GM21526 (cell line): ENCODE measurements at regions not wholly inside any gene's neighbourhood (a gene's known extent, or its start where the extent isn't known, plus 50 kb on each side); places are given as distances from the start of the nearest gene placed in this dataset.

Experiments
- ATAC-seq: cut with Tn5 transposase; IDR thresholded peaks from one replicate; pipeline ENCODE4 v1.9.1; 2021; ENCODE audit warnings: moderate library complexity; ENCODE audit not compliant: unreplicated experiment, low FRiP score

DNA sequence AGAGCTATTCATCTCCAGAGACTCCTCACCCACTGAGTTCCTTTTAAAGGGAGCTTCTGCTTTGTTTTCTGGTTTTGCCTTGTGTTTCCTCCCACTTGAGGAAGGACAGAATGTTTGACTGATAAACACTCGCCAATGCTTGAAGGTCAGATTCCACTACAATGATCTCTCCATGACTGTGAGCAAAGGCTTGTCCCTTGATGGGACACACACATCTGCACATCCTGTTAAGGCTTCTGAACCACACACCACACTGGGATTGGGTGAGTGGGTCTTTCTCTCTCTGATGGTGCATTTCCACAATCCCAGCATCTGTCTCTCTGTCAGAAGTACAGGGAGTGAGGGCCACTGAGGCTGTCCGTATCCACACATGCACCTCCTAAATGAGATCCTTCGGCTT, 245.3 kb downstream of the IRS2 start:
- no peak for ATAC-seq

DNA sequence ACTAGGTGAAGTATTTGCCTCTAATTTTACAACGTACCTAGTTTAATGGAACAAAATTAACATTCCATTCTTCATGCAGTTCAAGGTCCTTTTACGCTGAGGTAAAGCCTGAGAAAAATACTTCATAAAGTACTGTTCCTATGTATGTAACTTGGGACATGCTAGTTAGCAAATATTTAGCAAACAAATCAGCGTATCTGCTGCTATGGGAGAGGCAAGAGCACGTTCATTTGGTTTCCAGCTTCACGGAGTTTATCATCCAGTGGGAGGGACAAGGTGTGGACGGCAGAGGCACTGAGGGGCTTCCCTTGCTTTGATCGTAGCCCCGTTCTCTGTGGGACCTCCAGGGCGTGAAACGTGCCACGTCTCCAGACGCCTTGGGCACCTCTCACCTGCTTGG, 248.8 kb downstream of the IRS2 start:
- no peak for ATAC-seq

DNA sequence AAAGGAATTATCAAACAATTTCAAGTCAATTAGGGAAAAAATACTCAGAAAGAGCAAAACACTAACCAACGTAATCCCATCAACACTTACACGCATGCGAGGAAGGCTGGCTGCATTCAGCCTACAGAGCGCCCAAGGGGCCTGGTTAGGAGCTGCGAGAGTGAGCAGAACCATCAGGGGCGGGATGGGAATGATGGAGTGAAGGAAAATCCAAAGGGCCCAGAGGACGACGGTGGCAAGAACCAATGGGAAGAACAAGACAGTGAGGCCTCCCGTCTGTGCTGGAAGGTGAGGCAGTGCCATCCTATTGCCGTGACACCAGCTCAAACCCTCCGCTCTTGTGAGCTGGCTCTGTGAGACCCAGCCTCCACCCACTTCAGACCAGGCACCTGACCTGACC, 253.0 kb downstream of the IRS2 start:
- no peak for ATAC-seq

DNA sequence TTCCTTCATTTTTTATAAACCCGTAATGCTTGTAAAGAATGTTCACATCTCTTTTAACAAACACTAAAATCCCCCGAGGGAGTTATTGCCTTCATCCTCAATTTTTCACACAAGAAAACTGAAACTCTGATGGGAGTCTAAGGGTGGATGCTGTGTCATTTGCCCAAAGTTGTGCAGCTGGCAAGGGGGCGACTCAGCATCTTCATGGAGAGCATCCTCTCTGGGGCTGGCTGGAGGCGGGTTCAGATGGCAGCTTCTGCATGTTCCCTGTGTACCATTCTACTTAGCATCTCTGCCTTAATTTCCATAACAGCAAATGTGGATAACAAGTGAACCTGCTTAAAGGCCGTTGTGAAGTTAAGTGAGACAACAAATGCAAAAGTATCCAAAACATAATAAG, 256.4 kb downstream of the IRS2 start:
- no peak for ATAC-seq

DNA sequence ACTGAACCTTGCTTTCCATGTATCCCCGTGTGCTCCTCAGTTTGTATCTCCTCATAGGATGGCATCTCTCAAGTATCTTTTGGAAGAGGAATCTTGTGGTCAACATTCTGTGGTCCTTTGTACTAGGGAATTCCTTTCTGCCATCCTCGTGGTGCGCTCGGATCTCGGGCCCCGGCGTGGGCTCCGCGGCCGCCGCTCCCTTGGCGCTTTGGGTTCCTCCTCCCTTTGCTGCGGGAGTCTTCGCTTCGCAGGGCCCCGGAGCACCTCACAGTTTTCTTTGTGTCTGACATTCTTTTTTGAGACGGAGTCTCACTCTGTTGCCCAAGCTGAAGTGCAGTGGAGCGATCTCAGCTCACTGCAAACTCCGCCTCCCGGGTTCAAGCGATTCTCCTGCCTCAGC, 264.7 kb downstream of the IRS2 start:
- no peak for ATAC-seq

DNA sequence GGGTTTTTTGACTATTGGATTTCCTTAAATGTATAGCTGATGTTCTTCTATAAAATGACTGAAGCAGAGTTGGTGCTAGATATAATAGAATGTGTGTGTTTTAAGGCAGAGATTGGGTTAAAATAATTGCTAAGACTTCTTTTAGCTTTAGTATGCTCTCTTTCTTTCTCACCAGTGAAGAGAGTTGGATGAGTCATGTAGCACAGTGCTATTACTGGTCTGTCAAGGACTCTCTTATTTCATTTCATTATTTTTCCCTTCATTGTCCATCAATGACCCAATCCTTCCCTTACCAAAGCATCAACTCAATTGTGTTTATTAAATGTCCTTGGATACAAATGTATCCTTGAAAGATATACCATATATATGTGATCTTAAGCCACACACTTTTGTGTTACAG, 268.9 kb downstream of the IRS2 start:
- no peak for ATAC-seq

DNA sequence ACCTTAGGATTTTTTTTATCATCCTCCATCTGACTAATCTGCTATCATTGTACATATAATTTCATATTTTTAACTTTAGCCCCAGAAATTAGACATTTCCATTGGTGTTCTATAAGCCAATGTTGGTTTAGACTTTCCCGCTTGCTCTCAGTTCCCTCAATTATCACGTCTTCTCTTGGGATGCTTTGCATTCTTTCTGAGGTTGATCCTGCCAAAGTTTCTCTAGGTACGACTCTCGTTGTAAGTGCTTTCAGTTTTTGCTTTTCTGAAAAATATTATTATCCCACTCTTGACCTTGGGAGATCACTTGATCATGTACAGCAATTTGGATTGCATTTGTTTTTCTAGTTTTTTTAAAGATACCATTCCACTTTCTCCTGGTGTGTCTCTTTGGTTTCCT, 270.2 kb downstream of the IRS2 start:
- ATAC-seq = no peak

DNA sequence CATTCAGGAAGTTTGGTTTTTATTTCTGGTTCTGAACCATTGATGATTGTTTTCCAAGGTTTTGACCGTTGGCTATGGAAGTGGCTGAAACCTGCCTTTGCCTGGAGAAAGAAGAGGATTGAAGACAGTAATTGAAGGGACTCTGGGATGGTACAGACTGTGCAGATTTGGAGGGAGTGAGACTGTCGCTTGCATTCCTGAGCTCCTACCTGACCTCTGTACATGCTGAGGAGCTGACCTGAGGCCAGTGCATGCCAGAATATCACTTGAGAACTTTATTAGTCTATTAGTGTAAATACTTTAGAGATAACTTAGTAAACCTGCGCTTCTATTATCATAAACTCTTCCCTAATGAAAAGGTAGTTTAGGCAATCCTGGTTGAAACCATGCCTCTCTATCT, 276.4 kb downstream of the IRS2 start:
- ATAC-seq = no peak

DNA sequence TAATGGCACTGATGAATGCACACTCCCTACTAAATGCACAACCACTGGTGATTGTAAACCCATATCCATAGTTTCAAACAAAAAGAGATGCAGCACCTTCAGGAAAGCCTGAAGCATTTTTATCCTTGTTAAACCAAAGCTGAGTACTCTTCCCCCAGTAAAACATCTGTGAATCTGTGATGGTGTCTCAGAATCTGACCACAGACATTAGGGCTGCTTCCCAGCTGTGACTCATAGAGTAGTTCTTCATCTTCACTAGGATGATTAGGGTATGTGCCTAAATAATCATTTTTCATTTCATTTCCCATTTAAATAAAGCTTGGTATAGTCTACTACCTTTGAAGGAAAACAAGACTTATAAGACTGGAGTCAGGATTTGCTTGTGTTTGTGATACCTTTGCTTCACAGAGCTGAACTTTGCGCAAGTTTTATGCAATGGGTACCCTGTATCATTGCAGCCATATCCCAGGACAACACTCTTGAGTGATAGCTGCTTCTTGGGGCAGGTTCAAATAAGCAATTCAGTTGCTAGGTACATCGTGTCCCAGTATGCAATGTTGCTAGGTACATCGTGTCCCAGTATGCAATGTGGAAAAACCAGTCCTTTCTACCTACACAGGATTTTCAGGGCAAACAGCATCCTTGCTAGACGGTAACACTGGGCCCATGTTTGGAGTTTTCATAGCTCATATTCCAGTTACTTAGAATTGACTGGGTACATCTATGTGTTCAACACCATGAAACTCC, 277.1 kb downstream of the IRS2 start:
- no peak for ATAC-seq

DNA sequence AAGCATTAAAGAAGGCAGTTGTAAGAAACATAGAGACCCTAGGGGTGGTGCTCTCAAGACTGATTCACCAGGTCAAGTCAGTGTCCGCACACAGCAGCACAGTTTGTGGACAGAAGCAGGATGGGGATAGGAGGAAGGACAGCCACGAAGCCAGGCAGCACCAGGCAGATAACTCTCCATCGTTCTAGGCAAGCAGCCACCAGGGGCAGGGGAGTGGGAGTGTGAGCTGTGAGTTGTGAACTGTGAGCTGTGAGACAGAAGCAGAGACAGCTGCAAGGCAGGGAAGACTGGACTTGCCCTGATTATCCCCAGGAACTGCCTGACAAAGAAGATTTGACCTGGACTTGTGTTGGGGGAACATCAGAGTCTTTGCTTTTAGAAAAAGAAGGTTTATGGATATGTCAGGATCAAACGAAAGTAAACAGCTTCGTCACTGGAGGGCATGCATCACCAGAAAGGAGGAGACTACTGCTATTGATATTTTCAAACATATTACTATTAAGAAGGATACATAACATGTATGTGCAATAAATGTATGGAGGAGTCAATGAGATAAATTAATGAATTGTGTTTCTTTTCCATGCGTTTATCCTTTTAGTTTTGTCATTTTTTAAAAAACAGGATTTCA, 286.1 kb downstream of the IRS2 start:
- ATAC-seq = no peak

DNA sequence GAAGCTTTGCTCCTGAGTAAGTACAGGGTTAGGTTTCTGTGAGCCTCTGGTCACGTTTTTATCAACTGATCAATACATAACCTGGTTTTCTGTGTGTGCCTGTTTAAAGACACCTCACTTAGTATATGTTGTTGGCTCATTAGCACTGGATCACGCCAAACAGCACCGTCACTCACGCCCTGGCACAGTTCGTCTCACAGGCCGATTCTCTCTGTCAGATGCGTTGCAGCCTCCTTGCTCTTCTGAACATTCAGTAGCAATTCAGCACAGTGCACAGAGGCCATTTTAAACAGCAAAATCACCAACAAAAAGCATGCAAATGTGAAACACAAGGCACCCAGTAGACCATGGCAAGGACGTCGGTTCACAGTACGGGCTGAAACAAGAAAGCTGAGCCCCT, 288.5 kb downstream of the IRS2 start:
- no peak for ATAC-seq

DNA sequence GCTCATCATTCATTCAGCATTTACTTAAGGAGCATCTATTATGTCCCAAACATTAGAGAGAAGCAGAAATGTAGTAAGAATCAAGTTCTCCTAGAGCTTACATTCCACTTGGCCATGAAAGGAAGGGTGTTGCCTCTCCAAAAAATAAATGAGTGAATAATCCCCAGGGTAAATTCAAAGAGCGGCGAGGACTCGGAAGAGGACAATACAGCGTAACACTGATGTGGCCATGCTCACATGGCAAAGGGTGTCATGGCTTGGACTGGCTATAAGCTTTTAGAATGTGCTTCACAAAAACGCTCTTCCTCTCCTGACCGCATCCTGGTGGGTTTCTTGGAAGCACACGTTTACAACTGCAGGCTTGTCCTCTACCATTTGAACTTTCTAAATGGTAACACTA, 290.2 kb downstream of the IRS2 start:
- ATAC-seq = no peak

DNA sequence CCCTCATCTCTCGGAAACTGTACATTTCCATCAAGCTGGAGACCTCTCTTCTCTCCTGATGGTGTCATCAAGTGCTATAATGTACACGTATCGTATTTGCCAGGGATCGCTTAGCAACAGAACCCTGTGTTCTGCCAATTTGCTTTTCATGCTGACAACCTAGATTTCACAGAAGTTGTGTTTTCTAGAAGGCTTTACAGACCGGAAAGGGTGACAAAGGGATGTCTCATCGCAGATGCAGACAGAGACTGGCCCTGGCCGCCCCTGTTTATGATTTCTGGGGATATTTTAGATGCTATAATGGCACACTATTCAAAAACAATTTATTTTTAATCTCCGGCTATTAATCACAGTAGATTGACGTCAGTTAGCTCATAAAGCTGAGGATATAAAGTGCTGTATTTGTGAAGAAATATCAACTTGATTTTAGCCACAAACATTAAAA, 291.4 kb downstream of the IRS2 start:
- ATAC-seq = no peak

DNA sequence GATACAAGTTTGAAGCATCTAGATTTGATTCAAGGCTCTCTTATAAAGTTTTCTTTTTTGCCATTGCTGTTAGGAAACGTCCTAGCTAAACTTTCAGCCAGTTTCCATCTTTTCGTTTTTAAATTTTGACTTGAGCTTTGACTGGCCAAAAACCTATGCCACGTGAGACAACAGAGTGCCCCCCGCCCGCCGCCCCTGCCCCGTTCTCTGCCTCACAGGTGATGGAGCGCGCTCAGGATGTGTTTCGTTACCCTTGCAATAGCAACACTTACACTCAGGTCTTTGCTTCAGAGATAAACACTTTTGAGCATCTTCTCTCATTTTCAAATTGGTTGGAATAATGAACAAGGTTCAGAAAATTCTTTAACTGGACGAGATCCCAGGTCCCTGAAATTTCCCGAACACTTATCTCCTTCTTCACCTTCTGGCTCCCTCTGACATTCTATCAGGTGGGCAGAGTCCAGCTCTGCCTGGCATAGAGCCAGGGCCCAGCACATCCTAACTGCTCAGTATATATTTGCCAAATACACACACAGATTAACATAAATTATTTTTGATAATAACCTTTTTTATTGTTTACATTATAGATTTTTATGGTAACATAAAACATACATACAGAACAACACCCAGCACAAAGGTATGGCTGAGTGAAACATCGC, 301.1 kb downstream of the IRS2 start:
- ATAC-seq = no peak

DNA sequence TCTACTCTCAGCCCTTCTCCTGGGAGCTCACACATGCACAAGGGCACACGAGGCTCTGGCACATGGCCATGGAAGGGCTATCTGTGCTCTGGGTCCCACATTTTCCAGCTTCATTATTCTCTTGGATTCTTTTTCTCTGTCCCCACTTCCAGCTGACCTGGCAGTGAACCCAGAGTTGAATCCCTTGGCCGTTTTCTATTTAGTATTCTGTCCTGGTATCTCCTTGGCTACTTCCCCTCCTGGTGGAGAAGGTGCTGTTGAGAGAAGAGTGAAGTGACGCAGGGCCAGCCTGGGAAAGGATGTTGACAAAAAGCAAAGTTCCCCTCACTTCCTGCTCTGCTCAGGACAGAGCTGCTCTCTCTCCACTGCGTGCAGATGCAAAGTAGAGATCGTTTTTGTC, 303.1 kb downstream of the IRS2 start:
- no peak for ATAC-seq

DNA sequence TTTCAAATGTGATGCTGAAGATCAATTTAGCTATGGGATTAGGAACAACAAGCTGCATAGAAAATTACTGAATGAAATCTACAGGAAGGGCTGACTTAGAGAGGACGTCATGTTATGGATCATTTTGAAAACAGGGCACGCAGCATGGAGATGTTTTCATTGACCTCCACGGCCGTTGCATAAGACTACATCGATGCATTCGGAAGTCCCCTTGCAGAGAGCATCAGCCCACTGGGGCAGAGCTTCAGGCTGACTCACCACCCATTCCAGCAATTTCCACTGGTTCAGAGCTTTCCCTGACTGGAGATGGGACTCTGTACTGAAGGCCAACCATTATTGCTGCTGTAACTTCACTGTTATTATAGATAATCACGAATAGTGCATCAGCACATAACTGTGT, 305.3 kb downstream of the IRS2 start:
- no peak for ATAC-seq

DNA sequence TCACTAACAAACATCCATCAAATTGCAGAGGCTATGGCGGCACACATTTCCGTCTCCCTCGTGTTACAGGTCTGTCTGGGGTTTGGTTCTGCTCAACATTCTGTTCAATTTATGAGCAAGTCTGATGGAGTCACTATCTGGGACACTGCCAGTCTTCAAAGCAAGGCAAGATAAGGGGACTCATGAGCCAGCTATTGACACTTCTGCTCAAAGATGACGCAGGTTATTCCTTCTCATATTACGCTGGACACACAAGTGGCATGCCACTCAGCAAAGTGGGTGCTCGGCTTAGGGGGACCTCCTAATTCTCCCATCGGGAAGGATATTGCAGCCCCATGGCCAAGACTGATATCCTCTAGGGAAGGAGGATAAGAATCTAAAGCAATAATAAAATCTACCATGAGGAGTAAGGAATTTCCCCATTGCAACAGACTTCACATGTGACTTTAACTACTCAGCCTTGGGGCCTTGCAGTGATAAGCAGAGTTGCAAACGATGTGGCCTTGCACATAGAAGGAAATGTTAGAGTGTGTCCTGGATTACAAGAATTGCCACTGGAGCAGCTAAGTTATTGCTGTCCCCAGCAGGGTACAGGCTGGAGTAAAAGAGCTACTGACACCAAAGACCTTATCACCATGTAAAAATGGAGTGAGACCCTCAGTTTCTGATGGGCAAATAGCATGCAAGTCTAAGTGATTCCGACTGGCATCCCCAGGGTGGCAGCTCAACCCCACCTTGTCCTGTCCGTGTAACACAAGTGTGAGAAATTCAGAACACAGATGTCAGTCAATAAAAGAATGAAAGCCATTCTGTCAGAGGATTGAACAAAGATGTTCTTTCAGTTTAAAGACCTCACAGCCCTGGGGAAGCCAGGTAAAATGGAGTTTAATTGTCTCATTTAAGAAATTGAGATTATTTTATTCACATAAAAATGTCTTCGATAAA, 306.1 kb downstream of the IRS2 start:
- ATAC-seq = no peak

DNA sequence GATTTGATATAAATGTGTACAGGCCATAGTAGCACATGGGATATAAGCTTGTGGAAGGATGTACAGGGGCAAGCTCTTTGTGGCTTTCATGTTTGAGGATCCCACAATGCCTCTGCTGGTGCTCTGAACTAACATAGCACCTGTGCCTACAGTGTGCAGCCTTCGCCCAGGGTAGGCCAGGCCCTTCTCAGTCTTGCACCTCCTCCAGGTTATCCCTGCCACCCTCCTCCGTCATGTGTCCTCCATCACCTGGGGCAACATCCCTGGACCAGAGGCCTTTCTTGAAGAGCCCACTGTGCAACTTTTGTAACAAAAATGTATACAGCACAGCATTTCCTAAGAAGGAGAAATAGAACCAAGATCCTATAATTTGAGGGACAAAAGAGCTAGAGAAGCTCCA, 306.8 kb downstream of the IRS2 start:
- ATAC-seq = no peak

DNA sequence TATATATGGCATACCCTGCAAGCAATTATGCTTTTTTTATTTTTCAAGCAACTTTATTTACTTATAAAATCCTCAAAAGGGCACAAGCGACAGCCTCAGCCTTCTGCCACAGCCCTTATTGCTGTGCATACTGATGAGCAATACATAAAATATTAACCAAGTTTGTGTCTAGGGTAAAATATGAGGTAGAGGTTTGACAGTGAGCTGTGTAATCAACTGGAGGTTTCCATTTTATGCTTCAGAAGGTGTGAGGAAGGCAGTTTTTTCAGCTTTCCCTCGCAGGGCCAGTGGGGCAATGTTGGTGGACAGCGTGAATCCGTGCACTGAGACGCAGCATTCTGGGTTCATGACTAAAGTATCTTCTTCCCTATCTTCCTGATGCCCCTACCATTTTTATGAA, 310.4 kb downstream of the IRS2 start:
- no peak for ATAC-seq

DNA sequence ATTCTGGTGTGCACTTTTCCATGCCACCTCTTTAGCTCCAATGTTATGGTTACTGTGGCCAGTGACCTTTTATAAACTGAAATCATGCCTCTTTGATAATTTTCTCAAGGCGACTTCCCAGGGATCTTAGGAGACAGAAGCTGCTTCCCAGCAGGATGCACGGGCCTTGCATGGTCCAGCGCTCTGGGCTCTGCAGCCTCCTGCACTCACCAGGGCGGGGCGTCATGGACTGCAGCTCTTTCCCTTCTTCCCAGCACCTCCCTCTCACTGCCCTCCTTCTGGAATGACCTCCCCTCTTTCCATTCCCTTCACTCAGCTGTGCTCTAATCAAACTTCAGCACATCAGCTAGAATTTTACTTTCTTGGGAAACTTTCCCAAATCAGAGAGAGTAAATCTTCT, 318.3 kb downstream of the IRS2 start:
- ATAC-seq = no peak

DNA sequence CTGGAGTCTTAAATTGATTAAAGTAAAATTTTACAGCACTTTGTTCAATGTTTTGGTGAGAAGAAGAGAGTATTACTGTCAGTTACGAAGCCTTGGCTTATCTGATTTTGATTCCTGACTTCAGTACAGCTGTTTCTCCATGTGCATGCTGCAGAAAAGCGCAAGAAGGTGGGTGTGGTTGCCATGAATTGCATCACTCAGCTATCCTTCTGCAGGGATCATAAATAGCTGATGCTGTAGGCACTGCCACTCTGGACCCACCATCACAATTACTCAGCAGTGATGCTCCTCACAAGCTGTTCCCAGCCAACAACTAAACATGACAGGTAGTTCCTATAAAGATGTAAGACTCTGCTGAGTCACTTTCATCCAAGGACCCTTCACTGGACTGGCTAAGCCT, 321.2 kb downstream of the IRS2 start:
- no peak for ATAC-seq
